Glutamatergic neuron (in vitro differentiated cells): ENCODE measurements at regions not wholly inside any gene's neighbourhood (a gene's known extent, or its start where the extent isn't known, plus 50 kb on each side); places are given as distances from the start of the nearest gene placed in this dataset.

Experiments
- DNase-seq: peaks from one replicate; pipeline ENCODE4 v3.0.0; 2022
- H3K27ac Mint-ChIP-seq: one replicate; pipeline ENCODE4 v1.8.0; 2020; ENCODE audit warnings: mild to moderate bottlenecking, mixed read lengths, inconsistent platforms; ENCODE audit not compliant: unreplicated experiment
- H3K27me3 Mint-ChIP-seq: one replicate; pipeline ENCODE4 v1.8.0; 2020; ENCODE audit warnings: mild to moderate bottlenecking, moderate library complexity, mixed read lengths, inconsistent platforms; ENCODE audit not compliant: unreplicated experiment
- H3K36me3 Mint-ChIP-seq: one replicate; pipeline ENCODE4 v1.8.0; 2020; ENCODE audit warnings: mild to moderate bottlenecking, mixed read lengths, inconsistent platforms; ENCODE audit not compliant: unreplicated experiment
- H3K4me1 Mint-ChIP-seq: one replicate; pipeline ENCODE4 v1.8.0; 2020; ENCODE audit warnings: mild to moderate bottlenecking, low read depth, mixed read lengths, inconsistent platforms; ENCODE audit not compliant: unreplicated experiment
- H3K4me3 Mint-ChIP-seq: one replicate; pipeline ENCODE4 v1.8.0; 2020; ENCODE audit warnings: mild to moderate bottlenecking, mixed read lengths, inconsistent platforms; ENCODE audit not compliant: unreplicated experiment
- H3K9me3 Mint-ChIP-seq: one replicate; pipeline ENCODE4 v1.8.0; 2020; ENCODE audit warnings: mild to moderate bottlenecking, moderate library complexity, mixed read lengths, inconsistent platforms; ENCODE audit not compliant: unreplicated experiment
- TF ChIP-seq, protein P1 (sequence below): fragments of 200-600 bp; sonication (generic); IDR thresholded peaks from one replicate; pipeline ENCODE4 v1.5.0; 2021; ENCODE audit not compliant: partially characterized antibody, unreplicated experiment

DNA sequence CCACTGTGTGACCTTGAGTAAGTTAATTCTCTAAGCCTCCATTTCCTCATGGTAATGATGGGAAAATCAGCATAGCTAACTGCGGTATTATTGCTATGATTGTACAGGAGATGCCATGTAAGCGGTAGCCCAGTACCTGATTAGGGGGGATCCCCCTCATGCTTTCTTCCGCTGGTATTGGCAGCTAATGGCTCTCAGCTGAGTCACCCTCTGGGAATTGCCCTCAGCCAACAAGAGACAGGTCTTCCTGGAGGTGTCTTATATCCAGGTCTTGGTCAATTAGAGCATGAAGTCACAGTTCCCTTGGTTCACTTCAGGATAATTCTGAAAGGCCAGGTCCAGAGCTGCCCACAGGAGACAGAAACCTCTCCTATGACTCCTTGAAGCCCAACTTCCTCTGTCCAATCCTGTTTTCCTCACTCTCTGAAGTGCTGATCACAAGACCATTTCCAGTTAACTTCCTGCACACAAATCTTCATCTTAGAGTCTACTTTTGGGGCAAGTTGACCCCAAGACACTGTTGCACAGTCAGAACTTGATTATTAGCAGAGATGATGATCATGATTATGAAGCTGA, 724.7 kb upstream of the ZNF385D start:
- H3K36me3 Mint-ChIP-seq: no peaks in the 10 kb centered on the region
- no peaks in the 10 kb centered on the region for H3K9me3 Mint-ChIP-seq
- H3K27me3 Mint-ChIP-seq: peaks cover 4% of the 10 kb centered on the region
- TF ChIP-seq, protein P1, sequence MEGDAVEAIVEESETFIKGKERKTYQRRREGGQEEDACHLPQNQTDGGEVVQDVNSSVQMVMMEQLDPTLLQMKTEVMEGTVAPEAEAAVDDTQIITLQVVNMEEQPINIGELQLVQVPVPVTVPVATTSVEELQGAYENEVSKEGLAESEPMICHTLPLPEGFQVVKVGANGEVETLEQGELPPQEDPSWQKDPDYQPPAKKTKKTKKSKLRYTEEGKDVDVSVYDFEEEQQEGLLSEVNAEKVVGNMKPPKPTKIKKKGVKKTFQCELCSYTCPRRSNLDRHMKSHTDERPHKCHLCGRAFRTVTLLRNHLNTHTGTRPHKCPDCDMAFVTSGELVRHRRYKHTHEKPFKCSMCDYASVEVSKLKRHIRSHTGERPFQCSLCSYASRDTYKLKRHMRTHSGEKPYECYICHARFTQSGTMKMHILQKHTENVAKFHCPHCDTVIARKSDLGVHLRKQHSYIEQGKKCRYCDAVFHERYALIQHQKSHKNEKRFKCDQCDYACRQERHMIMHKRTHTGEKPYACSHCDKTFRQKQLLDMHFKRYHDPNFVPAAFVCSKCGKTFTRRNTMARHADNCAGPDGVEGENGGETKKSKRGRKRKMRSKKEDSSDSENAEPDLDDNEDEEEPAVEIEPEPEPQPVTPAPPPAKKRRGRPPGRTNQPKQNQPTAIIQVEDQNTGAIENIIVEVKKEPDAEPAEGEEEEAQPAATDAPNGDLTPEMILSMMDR: no peak
- H3K4me3 Mint-ChIP-seq: no peak overlapping the region
- no peak overlapping the region for H3K27ac Mint-ChIP-seq
- no peaks in the 10 kb centered on the region for H3K4me1 Mint-ChIP-seq
- DNase-seq: no peak

DNA sequence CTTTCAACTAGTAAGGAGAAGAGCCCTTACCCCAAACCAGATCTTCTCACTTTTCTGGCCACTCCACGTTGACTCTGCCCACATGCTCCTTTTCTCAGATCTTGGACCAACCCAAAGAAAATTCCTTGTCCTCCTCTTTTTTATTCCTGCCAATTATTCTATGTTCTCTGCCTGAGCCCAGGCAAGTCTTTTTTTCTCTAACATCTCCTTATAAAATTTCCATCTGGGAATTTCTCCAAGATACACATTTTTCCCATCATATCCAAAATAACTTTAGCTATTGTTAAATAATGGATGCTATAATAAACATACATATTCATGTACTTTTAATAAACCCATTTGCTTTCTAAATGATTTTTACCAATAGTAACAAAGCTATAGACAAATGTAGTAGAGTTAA, 726.0 kb upstream of the ZNF385D start:
- no peaks in the 10 kb centered on the region for H3K4me1 Mint-ChIP-seq
- peaks cover 4% of the 10 kb centered on the region for H3K27me3 Mint-ChIP-seq
- no peak overlapping the region for H3K4me3 Mint-ChIP-seq
- no peaks in the 10 kb centered on the region for H3K9me3 Mint-ChIP-seq
- H3K27ac Mint-ChIP-seq: no peak overlapping the region
- H3K36me3 Mint-ChIP-seq: no peaks in the 10 kb centered on the region
- DNase-seq: no peak
- TF ChIP-seq, protein P1: no peak

DNA sequence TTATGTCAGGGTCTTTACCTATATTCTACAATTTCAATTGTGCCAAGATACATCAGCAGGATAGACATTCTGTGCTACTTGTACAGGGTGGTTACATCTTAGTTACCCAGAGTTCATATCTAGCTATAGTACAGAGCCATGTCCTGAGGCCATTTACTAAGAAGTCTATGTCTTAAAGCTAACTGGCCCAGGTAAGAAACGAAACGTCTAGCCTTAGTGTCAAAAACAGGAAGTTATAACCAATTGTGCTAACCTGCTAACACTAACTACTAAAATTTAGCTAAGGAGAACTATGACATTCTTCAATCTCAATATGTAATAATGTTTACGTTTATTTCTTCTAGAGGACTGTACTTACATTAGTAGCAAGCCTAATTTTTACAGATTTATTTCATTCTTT, 717.2 kb upstream of the UBE2E2 start:
- Mint-ChIP-seq H3K27ac (no peak overlapping the region), H3K27me3 (no peaks in the 10 kb centered on the region), H3K4me3 (no peak overlapping the region), H3K4me1 (no peaks in the 10 kb centered on the region), H3K36me3 (no peaks in the 10 kb centered on the region), H3K9me3 (no peaks in the 10 kb centered on the region)
- no peak for DNase-seq
- TF ChIP-seq, protein P1: no peak

DNA sequence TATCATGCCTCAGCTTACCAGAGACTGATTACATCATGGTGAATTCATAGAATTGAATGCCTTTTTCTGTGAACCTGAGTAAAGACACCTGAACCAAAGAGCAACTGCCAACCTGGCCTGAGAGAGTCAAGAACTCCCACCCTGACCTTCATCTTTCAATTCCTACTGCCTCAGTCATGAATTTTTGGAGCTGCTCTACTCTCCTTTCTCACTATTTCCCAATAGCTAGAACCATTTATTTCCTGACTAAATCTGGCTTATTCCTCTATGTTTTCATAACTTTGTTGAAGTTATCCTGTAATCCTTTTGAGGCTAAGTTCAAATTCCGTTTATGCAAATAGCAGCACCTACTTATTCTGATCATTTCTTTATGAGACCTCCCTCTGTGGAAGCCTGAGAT, 712.4 kb upstream of the UBE2E2 start:
- H3K27ac Mint-ChIP-seq: no peak overlapping the region
- TF ChIP-seq, protein P1: no peak
- no peaks in the 10 kb centered on the region for H3K36me3 Mint-ChIP-seq
- no peaks in the 10 kb centered on the region for H3K9me3 Mint-ChIP-seq
- DNase-seq: no peak
- no peaks in the 10 kb centered on the region for H3K27me3 Mint-ChIP-seq
- H3K4me3 Mint-ChIP-seq: no peak overlapping the region
- H3K4me1 Mint-ChIP-seq: no peaks in the 10 kb centered on the region

DNA sequence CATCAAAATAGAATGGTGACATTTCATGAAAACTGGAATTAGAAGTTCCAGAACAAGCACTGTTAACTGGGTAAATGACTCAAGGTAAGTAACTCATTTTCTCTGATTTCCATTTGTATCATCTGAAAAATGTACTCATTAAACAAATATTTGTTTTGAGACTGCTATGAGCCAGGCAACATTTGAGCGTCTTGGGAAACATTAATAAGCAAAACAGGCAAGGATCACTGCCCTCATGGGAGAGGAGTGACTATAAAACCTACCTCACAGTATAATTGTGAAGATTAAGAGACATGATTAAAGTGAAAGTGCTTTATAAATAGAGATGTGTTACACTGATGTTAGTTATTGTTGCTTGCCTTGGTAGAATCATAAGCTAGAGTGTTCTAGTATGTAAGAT, 711.8 kb upstream of the UBE2E2 start:
- Mint-ChIP-seq H3K4me1 (no peaks in the 10 kb centered on the region), H3K9me3 (no peaks in the 10 kb centered on the region), H3K27ac (no peak overlapping the region), H3K4me3 (no peak overlapping the region), H3K36me3 (no peaks in the 10 kb centered on the region), H3K27me3 (no peaks in the 10 kb centered on the region)
- TF ChIP-seq, protein P1: no peak
- DNase-seq: no peak
